Naive thymus-derived CD4-positive, alpha-beta T cell (primary cell): ENCODE measurements at regions not wholly inside any gene's neighbourhood (a gene's known extent, or its start where the extent isn't known, plus 50 kb on each side); places are given as distances from the start of the nearest gene placed in this dataset.

Experiments
- ATAC-seq: fragments of 150-1000 bp; cut with Tn5 transposase; 2 replicates; pipeline ENCODE4 v1.10.0; 2021; ENCODE audit warnings: mild to moderate bottlenecking, moderate library complexity
- CTCF ChIA-PET: fragments of 350-600 bp; sonication (Branson Sonifier 250); formaldehyde crosslinking; loops from one replicate; lab custom pipeline; 2021; ENCODE audit warnings: antibody characterized with exemption; lab: Charles Lee
- POLR2A ChIA-PET: fragments of 350-600 bp; sonication (Branson Sonifier 250); formaldehyde crosslinking; loops from one replicate; lab custom pipeline; 2021; ENCODE audit warnings: antibody characterized with exemption, inconsistent platforms; lab: Charles Lee
- DNase-seq, 9 donors: peaks; one replicate each; pipeline versions ENCODE4 v3.0.0 to v3.0.0-alpha.2; 2020 to 2022; ENCODE audit warnings: mixed read lengths in 1 of 9
- H3K27ac ChIP-seq: one replicate; pipeline ENCODE4 v1.7.0; 2013; ENCODE audit warnings: mild to moderate bottlenecking, low read depth, low read length, moderate library complexity
- H3K27me3 ChIP-seq, 2 donors: one replicate each; pipeline ENCODE4 v1.7.0; 2013; ENCODE audit warnings: low read length in 2 of 2, mild to moderate bottlenecking in 2 of 2, moderate library complexity in 2 of 2; ENCODE audit not compliant: control insufficient read depth in 2 of 2, insufficient read depth in 2 of 2
- H3K36me3 ChIP-seq, 3 experiments: 1 replicate in 2 of 3; 2 replicates in 1 of 3; pipeline ENCODE4 v1.7.0; 2013; ENCODE audit warnings: low read length in 3 of 3, mild to moderate bottlenecking in 3 of 3, moderate library complexity in 1 of 3; ENCODE audit not compliant: insufficient read depth in 3 of 3, control insufficient read depth in 2 of 3
- H3K4me1 ChIP-seq, 2 donors: one replicate each; pipeline ENCODE4 v1.7.0; 2013; ENCODE audit warnings: low read length in 2 of 2, mild to moderate bottlenecking in 2 of 2, moderate library complexity in 1 of 2; ENCODE audit not compliant: control insufficient read depth in 2 of 2, insufficient read depth in 2 of 2
- H3K4me3 ChIP-seq: 2 replicates; pipeline ENCODE4 v1.7.0; 2013; ENCODE audit warnings: mild to moderate bottlenecking, low read length
- H3K9me3 ChIP-seq, 3 experiments: 1 replicate in 2 of 3; 2 replicates in 1 of 3; pipeline ENCODE4 v1.7.0; 2013; ENCODE audit warnings: low read length in 3 of 3; ENCODE audit not compliant: control insufficient read depth in 2 of 3
- H3K27ac Mint-ChIP-seq, 9 donors: one replicate each; pipeline ENCODE4 v1.8.0; 2020 to 2022; ENCODE audit warnings: mixed read lengths in 9 of 9, mild to moderate bottlenecking in 8 of 9, moderate library complexity in 5 of 9, inconsistent platforms in 2 of 9
- H3K27me3 Mint-ChIP-seq, 5 donors: one replicate each; pipeline ENCODE4 v1.8.0; 2021 to 2022; ENCODE audit warnings: mixed read lengths in 5 of 5, mild to moderate bottlenecking in 1 of 5
- H3K36me3 Mint-ChIP-seq, 5 donors: one replicate each; pipeline ENCODE4 v1.8.0; 2020 to 2022; ENCODE audit warnings: mixed read lengths in 5 of 5, mild to moderate bottlenecking in 3 of 5, inconsistent platforms in 1 of 5
- H3K4me1 Mint-ChIP-seq, 7 donors: one replicate each; pipeline ENCODE4 v1.8.0; 2020 to 2022; ENCODE audit warnings: mixed read lengths in 7 of 7, mild to moderate bottlenecking in 3 of 7, inconsistent platforms in 1 of 7
- H3K4me3 Mint-ChIP-seq, 10 donors: one replicate each; pipeline ENCODE4 v1.8.0; 2020 to 2022; ENCODE audit warnings: mild to moderate bottlenecking in 10 of 10, mixed read lengths in 10 of 10, moderate library complexity in 6 of 10, inconsistent platforms in 2 of 10
- H3K9me3 Mint-ChIP-seq, 11 donors: one replicate each; pipeline ENCODE4 v1.8.0; 2020 to 2022; ENCODE audit warnings: mixed read lengths in 11 of 11, mild to moderate bottlenecking in 4 of 11, inconsistent platforms in 1 of 11, moderate library complexity in 1 of 11
- intact Hi-C, 2 donors: fragments of 100-400 bp; cut with micrococcal nuclease; formaldehyde crosslinking; loops; one replicate each; pipeline ENCODE4 v1.15.1; 2023

GRCh38 chr3:107028086-107028485 is 349.2 kb upstream of the CCDC54 start:
- H3K27me3 ChIP-seq = no peaks in the 10 kb centered on the region
- no peaks in the 10 kb centered on the region for H3K36me3 Mint-ChIP-seq
- no peak overlapping the region for H3K4me3 Mint-ChIP-seq
- DNase-seq (no peak), ATAC-seq (no peak)
- H3K4me1 ChIP-seq = no peaks in the 10 kb centered on the region
- H3K4me1 Mint-ChIP-seq = no peaks in the 10 kb centered on the region
- POLR2A ChIA-PET = no interaction called here
- H3K27ac Mint-ChIP-seq = no peak overlapping the region
- peaks cover 0 to 1% (median 0%) of the 10 kb centered on the region in 11 donors for H3K9me3 Mint-ChIP-seq
- intact Hi-C loops = no loop called here
- H3K27me3 Mint-ChIP-seq = peaks cover 0 to 6% (median 0%) of the 10 kb centered on the region in 5 donors
- no peak overlapping the region for H3K4me3 ChIP-seq
- CTCF ChIA-PET = no interaction called here
- H3K36me3 ChIP-seq = no peaks in the 10 kb centered on the region
- H3K9me3 ChIP-seq = no peaks in the 10 kb centered on the region
- H3K27ac ChIP-seq = no peak overlapping the region

- H3K4me3 ChIP-seq = no peak overlapping the region
- ATAC-seq = no peak
- Mint-ChIP-seq H3K36me3 (no peaks in the 10 kb centered on the region), H3K9me3 (peaks cover 0 to 1% (median 0%) of the 10 kb centered on the region in 11 donors), H3K4me1 (no peaks in the 10 kb centered on the region), H3K27me3 (peaks cover 0 to 6% (median 0%) of the 10 kb centered on the region in 5 donors), H3K27ac (no peak overlapping the region), H3K4me3 (no peak overlapping the region)
- no peaks in the 10 kb centered on the region for H3K9me3 ChIP-seq
- H3K4me1 ChIP-seq = no peaks in the 10 kb centered on the region
- no peak for DNase-seq
- H3K27me3 ChIP-seq = no peaks in the 10 kb centered on the region
- ChIA-PET CTCF (no interaction called here), POLR2A (no interaction called here)
- no peaks in the 10 kb centered on the region for H3K36me3 ChIP-seq
- no peak overlapping the region for H3K27ac ChIP-seq
- intact Hi-C loops = no loop called here
Observed at GRCh38 chr3:107028626-107029025, 348.6 kb upstream of the CCDC54 start.

DNA sequence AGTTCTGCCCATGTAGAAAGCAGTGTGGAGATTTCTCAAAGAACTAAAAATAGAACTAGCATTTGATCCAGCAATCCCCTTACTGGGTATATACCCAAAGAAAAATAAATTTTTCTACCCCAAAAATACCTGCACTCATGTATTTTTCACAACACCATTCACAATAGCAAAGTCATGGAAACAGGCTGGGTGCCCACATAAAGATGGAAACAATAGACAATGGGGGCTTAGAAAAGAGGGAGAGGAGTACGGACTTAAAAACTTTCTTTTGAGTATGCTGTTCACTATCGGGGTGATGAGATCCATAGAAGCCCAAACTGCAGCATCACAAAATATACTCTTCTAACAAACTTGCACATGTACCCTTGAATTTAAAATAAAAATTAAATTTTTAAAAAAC is 345.1 kb upstream of the CCDC54 start:
- Mint-ChIP-seq H3K36me3 (no peaks in the 10 kb centered on the region), H3K4me1 (no peaks in the 10 kb centered on the region), H3K4me3 (no peak overlapping the region), H3K9me3 (peaks cover 0 to 18% (median 6%) of the 10 kb centered on the region in 11 donors), H3K27ac (no peak overlapping the region), H3K27me3 (peaks cover 0 to 6% (median 0%) of the 10 kb centered on the region in 5 donors)
- ChIA-PET POLR2A (no interaction called here), CTCF (no interaction called here)
- Histone ChIP-seq H3K36me3 (no peaks in the 10 kb centered on the region), H3K27me3 (no peaks in the 10 kb centered on the region), H3K27ac (no peak overlapping the region), H3K4me3 (no peak overlapping the region), H3K9me3 (no peaks in the 10 kb centered on the region), H3K4me1 (no peaks in the 10 kb centered on the region)
- intact Hi-C loops = no loop called here
- DNase-seq = no peak
- no peak for ATAC-seq

DNA sequence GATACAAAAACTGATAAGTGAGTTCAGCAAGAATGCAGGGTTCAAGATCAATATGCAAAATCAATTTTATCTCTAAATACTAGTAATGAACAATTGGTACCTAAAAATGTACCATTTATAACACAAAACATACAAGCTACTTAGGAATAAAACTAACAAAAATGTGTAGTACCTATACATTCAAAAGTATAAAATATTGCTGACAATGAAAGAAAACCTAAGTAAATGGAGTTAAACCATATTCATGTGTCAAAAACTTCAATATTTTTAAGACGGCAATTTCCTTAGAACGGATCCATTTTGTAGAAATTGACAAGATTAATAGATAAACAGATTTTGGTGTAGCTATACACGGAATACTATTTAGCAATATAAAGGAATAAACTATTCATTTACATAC is 343.1 kb upstream of the CCDC54 start:
- DNase-seq (no peak), ATAC-seq (no peak)
- Mint-ChIP-seq H3K4me3 (no peak overlapping the region), H3K27ac (no peak overlapping the region), H3K9me3 (peaks cover 0 to 33% (median 10%) of the 10 kb centered on the region in 11 donors), H3K36me3 (no peaks in the 10 kb centered on the region), H3K27me3 (peaks cover 0 to 6% (median 0%) of the 10 kb centered on the region in 5 donors), H3K4me1 (no peaks in the 10 kb centered on the region)
- Histone ChIP-seq H3K4me3 (no peak overlapping the region), H3K27ac (no peak overlapping the region), H3K4me1 (no peaks in the 10 kb centered on the region), H3K36me3 (no peaks in the 10 kb centered on the region), H3K27me3 (no peaks in the 10 kb centered on the region), H3K9me3 (no peaks in the 10 kb centered on the region)
- CTCF ChIA-PET = no interaction called here
- intact Hi-C loops = no loop called here
- POLR2A ChIA-PET = no interaction called here

GRCh38 chr3:107035176-107035575 is 342.1 kb upstream of the CCDC54 start:
- H3K4me3 ChIP-seq = no peak overlapping the region
- Mint-ChIP-seq H3K9me3 (peaks cover 0 to 33% (median 10%) of the 10 kb centered on the region in 11 donors), H3K4me3 (no peak overlapping the region), H3K27me3 (peaks cover 0 to 4% (median 0%) of the 10 kb centered on the region in 5 donors), H3K27ac (no peak overlapping the region), H3K4me1 (no peaks in the 10 kb centered on the region), H3K36me3 (no peaks in the 10 kb centered on the region)
- ATAC-seq = no peak
- H3K27me3 ChIP-seq = no peaks in the 10 kb centered on the region
- DNase-seq = no peak
- no peaks in the 10 kb centered on the region for H3K36me3 ChIP-seq
- POLR2A ChIA-PET = no interaction called here
- CTCF ChIA-PET = no interaction called here
- intact Hi-C loops = no loop called here
- no peak overlapping the region for H3K27ac ChIP-seq
- H3K4me1 ChIP-seq = no peaks in the 10 kb centered on the region
- H3K9me3 ChIP-seq = no peaks in the 10 kb centered on the region

GRCh38 chr3:107044677-107045076 is 332.6 kb upstream of the CCDC54 start:
- intact Hi-C loops = no loop called here
- DNase-seq = no peak
- Histone ChIP-seq H3K4me1 (no peaks in the 10 kb centered on the region), H3K27me3 (no peaks in the 10 kb centered on the region), H3K36me3 (no peaks in the 10 kb centered on the region), H3K4me3 (no peak overlapping the region), H3K9me3 (no peaks in the 10 kb centered on the region), H3K27ac (no peak overlapping the region)
- H3K27me3 Mint-ChIP-seq = no peaks in the 10 kb centered on the region
- no peak overlapping the region for H3K27ac Mint-ChIP-seq
- no peaks in the 10 kb centered on the region for H3K4me1 Mint-ChIP-seq
- peaks cover 0 to 6% (median 4%) of the 10 kb centered on the region in 11 donors for H3K9me3 Mint-ChIP-seq
- CTCF ChIA-PET = no interaction called here
- POLR2A ChIA-PET = no interaction called here
- ATAC-seq = no peak
- H3K4me3 Mint-ChIP-seq = no peak overlapping the region
- H3K36me3 Mint-ChIP-seq = no peaks in the 10 kb centered on the region

DNA sequence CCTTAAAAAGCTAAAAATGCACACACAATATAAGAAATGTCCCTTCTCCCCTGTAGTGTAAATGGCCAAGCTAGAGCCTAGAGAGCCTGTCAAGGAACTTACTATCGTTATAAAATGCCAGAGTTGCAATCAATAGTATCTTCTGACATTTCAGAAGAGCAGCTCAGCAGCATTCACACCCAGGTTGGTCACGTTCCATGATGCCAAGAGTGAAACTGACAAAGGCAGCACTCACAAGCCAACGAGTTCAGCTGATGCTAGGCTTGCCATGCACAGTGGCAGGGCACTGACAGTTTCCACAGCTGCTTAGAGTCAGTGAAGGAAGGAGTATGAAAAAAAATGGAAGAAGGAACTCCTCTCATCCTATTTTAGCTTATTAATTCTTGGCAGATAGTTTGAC is 331.4 kb upstream of the CCDC54 start:
- H3K4me1 ChIP-seq = no peaks in the 10 kb centered on the region
- H3K4me3 ChIP-seq = no peak overlapping the region
- H3K27me3 ChIP-seq = no peaks in the 10 kb centered on the region
- ChIA-PET POLR2A (no interaction called here), CTCF (no interaction called here)
- Mint-ChIP-seq H3K36me3 (no peaks in the 10 kb centered on the region), H3K4me3 (no peak overlapping the region), H3K4me1 (no peaks in the 10 kb centered on the region), H3K27me3 (no peaks in the 10 kb centered on the region), H3K9me3 (peaks cover 0 to 4% (median 0%) of the 10 kb centered on the region in 11 donors), H3K27ac (no peak overlapping the region)
- H3K36me3 ChIP-seq = no peaks in the 10 kb centered on the region
- H3K9me3 ChIP-seq = no peaks in the 10 kb centered on the region
- ATAC-seq (no peak), DNase-seq (no peak)
- no peak overlapping the region for H3K27ac ChIP-seq
- intact Hi-C loops = no loop called here
